ENCODE measurements at regions not wholly inside any gene's neighbourhood (a gene's known extent, or its start where the extent isn't known, plus 50 kb on each side); places are given as distances from the start of the nearest gene placed in this dataset.

GRCh38 chr7:131090188-131090587, 237.5 kb upstream of the MKLN1 start:
- Histone ChIP-seq H2BK120ac (ENCODE audit: insufficient read depth, low read length, poor library complexity) (no peak overlapping the region), H3K36me3 (ENCODE audit: control insufficient read depth in 1 of 2, insufficient read depth in 2 of 2, low read length in 2 of 2) (no peaks in the 10 kb centered on the region)
- no CpG with 5 or more reads among the region's 2 CpGs for WGBS (ENCODE audit: extremely low coverage, insufficient coverage, insufficient read length)

GRCh38 chr7:131090886-131091692, 236.6 kb upstream of the MKLN1 start:
- H3K27me3 ChIP-seq (ENCODE audit: insufficient read depth, low read length), result no peaks in the 10 kb centered on the region
- no peak overlapping the region for H4K8ac ChIP-seq (ENCODE audit: low read depth, low read length)
- no peaks in the 10 kb centered on the region for H3K36me3 ChIP-seq (ENCODE audit: control insufficient read depth in 1 of 2, insufficient read depth in 2 of 2, low read length in 2 of 2)
- H3K14ac ChIP-seq (ENCODE audit: low read length), result no peak overlapping the region
- H3K4ac ChIP-seq (ENCODE audit: low read depth, low read length), result no peak overlapping the region
- no peaks in the 10 kb centered on the region for H3K79me2 ChIP-seq (ENCODE audit: control insufficient read depth, insufficient read depth, low read length, poor library complexity)
- H3K9ac ChIP-seq (ENCODE audit: low read length), result no peak overlapping the region
- peaks cover 4% of the 10 kb centered on the region for H3K79me1 ChIP-seq (ENCODE audit: low read length)
- no peak overlapping the region for H3K4me3 ChIP-seq (ENCODE audit: low read depth, low read length)
- no peak overlapping the region for H2BK12ac ChIP-seq (ENCODE audit: low read length)
- no peak overlapping the region for H3K4me2 ChIP-seq (ENCODE audit: low read length)
- DNase-seq, result no peak
- H2BK5ac ChIP-seq (ENCODE audit: low read depth, low read length, poor library complexity), result no peak overlapping the region
- H3K27ac ChIP-seq (ENCODE audit: low read depth, low read length), result peak overlapping the region; percentile 61
- no peak overlapping the region for H2AFZ ChIP-seq (ENCODE audit: insufficient read depth, low read length, poor library complexity)
- no peak overlapping the region for H2AK5ac ChIP-seq (ENCODE audit: low read length)
- no CpG with 5 or more reads among the region's 7 CpGs for WGBS (ENCODE audit: extremely low coverage, insufficient coverage, insufficient read length)
- no peak overlapping the region for H2BK120ac ChIP-seq (ENCODE audit: insufficient read depth, low read length, poor library complexity)
- H3K18ac ChIP-seq (ENCODE audit: low read length), result no peak overlapping the region
- H3K4me1 ChIP-seq (ENCODE audit: control insufficient read depth in 1 of 2, insufficient read depth in 2 of 2, low read length in 2 of 2), result peaks cover 3 to 10% of the 10 kb centered on the region in 2 experiments
- no peak overlapping the region for H4K91ac ChIP-seq (ENCODE audit: low read depth, low read length)
- no peak overlapping the region for H4K12ac ChIP-seq (ENCODE audit: low read depth, low read length)
- no peaks in the 10 kb centered on the region for H3K9me3 ChIP-seq (ENCODE audit: insufficient read depth, low read depth, low read length)
- H3K23ac ChIP-seq (ENCODE audit: low read length), result no peak overlapping the region

More at GRCh38 chr7:131090188-131090587, 237.5 kb upstream of the MKLN1 start:
- DNase-seq, result no peak
- no peak overlapping the region for H2AK5ac ChIP-seq (ENCODE audit: low read length)
- H3K14ac ChIP-seq (ENCODE audit: low read length), result no peak overlapping the region
- H3K23ac ChIP-seq (ENCODE audit: low read length), result no peak overlapping the region
- H3K4me3 ChIP-seq (ENCODE audit: low read depth, low read length), result no peak overlapping the region
- H4K8ac ChIP-seq (ENCODE audit: low read depth, low read length), result no peak overlapping the region
- no peaks in the 10 kb centered on the region for H3K27me3 ChIP-seq (ENCODE audit: insufficient read depth, low read length)
- no peak overlapping the region for H2BK12ac ChIP-seq (ENCODE audit: low read length)
- H3K79me1 ChIP-seq (ENCODE audit: low read length), result peaks cover 4% of the 10 kb centered on the region
- H4K12ac ChIP-seq (ENCODE audit: low read depth, low read length), result no peak overlapping the region
- H2AFZ ChIP-seq (ENCODE audit: insufficient read depth, low read length, poor library complexity), result no peak overlapping the region
- no peak overlapping the region for H2BK5ac ChIP-seq (ENCODE audit: low read depth, low read length, poor library complexity)
- H3K27ac ChIP-seq (ENCODE audit: low read depth, low read length), result no peak overlapping the region
- no peak overlapping the region for H4K91ac ChIP-seq (ENCODE audit: low read depth, low read length)
- H3K79me2 ChIP-seq (ENCODE audit: control insufficient read depth, insufficient read depth, low read length, poor library complexity), result no peaks in the 10 kb centered on the region
- H3K4me2 ChIP-seq (ENCODE audit: low read length), result no peak overlapping the region
- no peaks in the 10 kb centered on the region for H3K9me3 ChIP-seq (ENCODE audit: insufficient read depth, low read depth, low read length)
- peaks cover 3 to 10% of the 10 kb centered on the region in 2 experiments for H3K4me1 ChIP-seq (ENCODE audit: control insufficient read depth in 1 of 2, insufficient read depth in 2 of 2, low read length in 2 of 2)
- no peak overlapping the region for H3K18ac ChIP-seq (ENCODE audit: low read length)
- H3K4ac ChIP-seq (ENCODE audit: low read depth, low read length), result no peak overlapping the region
- H3K9ac ChIP-seq (ENCODE audit: low read length), result no peak overlapping the region

- Histone ChIP-seq H3K4me3 (ENCODE audit: low read depth, low read length) (no peak overlapping the region), H3K9me3 (ENCODE audit: insufficient read depth, low read depth, low read length) (no peaks in the 10 kb centered on the region), H3K27me3 (ENCODE audit: insufficient read depth, low read length) (no peaks in the 10 kb centered on the region), H3K14ac (ENCODE audit: low read length) (no peak overlapping the region), H2BK12ac (ENCODE audit: low read length) (no peak overlapping the region), H2AFZ (ENCODE audit: insufficient read depth, low read length, poor library complexity) (no peak overlapping the region), H3K27ac (ENCODE audit: low read depth, low read length) (no peak overlapping the region), H3K4me2 (ENCODE audit: low read length) (no peak overlapping the region), H4K8ac (ENCODE audit: low read depth, low read length) (no peak overlapping the region), H4K12ac (ENCODE audit: low read depth, low read length) (no peak overlapping the region), H3K23ac (ENCODE audit: low read length) (no peak overlapping the region), H2BK120ac (ENCODE audit: insufficient read depth, low read length, poor library complexity) (no peak overlapping the region), H3K9ac (ENCODE audit: low read length) (no peak overlapping the region), H2AK5ac (ENCODE audit: low read length) (no peak overlapping the region), H3K4me1 (ENCODE audit: control insufficient read depth in 1 of 2, insufficient read depth in 2 of 2, low read length in 2 of 2) (peaks cover 3 to 8% of the 10 kb centered on the region in 2 experiments), H3K4ac (ENCODE audit: low read depth, low read length) (no peak overlapping the region), H2BK5ac (ENCODE audit: low read depth, low read length, poor library complexity) (no peak overlapping the region), H3K79me2 (ENCODE audit: control insufficient read depth, insufficient read depth, low read length, poor library complexity) (no peaks in the 10 kb centered on the region), H3K18ac (ENCODE audit: low read length) (no peak overlapping the region), H4K91ac (ENCODE audit: low read depth, low read length) (no peak overlapping the region), H3K36me3 (ENCODE audit: control insufficient read depth in 1 of 2, insufficient read depth in 2 of 2, low read length in 2 of 2) (no peaks in the 10 kb centered on the region), H3K79me1 (ENCODE audit: low read length) (peaks cover 4% of the 10 kb centered on the region)
- WGBS (ENCODE audit: extremely low coverage, insufficient coverage, insufficient read length), result no CpG with 5 or more reads among the region's 11 CpGs
- no peak for DNase-seq
Observed at GRCh38 chr7:131094685-131095084, 233.0 kb upstream of the MKLN1 start.

GRCh38 chr7:131095346-131095745, 232.3 kb upstream of the MKLN1 start:
- Histone ChIP-seq H3K18ac (ENCODE audit: low read length) (no peak overlapping the region), H2AFZ (ENCODE audit: insufficient read depth, low read length, poor library complexity) (no peak overlapping the region), H3K79me2 (ENCODE audit: control insufficient read depth, insufficient read depth, low read length, poor library complexity) (no peaks in the 10 kb centered on the region), H2BK120ac (ENCODE audit: insufficient read depth, low read length, poor library complexity) (no peak overlapping the region), H3K27ac (ENCODE audit: low read depth, low read length) (no peak overlapping the region), H3K79me1 (ENCODE audit: low read length) (peaks cover 4% of the 10 kb centered on the region), H3K36me3 (ENCODE audit: control insufficient read depth in 1 of 2, insufficient read depth in 2 of 2, low read length in 2 of 2) (no peaks in the 10 kb centered on the region), H4K12ac (ENCODE audit: low read depth, low read length) (no peak overlapping the region), H4K8ac (ENCODE audit: low read depth, low read length) (no peak overlapping the region), H3K4me2 (ENCODE audit: low read length) (no peak overlapping the region), H3K9me3 (ENCODE audit: insufficient read depth, low read depth, low read length) (no peaks in the 10 kb centered on the region), H3K27me3 (ENCODE audit: insufficient read depth, low read length) (no peaks in the 10 kb centered on the region), H2BK5ac (ENCODE audit: low read depth, low read length, poor library complexity) (no peak overlapping the region), H3K14ac (ENCODE audit: low read length) (no peak overlapping the region), H4K91ac (ENCODE audit: low read depth, low read length) (no peak overlapping the region), H3K9ac (ENCODE audit: low read length) (no peak overlapping the region), H3K23ac (ENCODE audit: low read length) (no peak overlapping the region), H3K4me1 (ENCODE audit: control insufficient read depth in 1 of 2, insufficient read depth in 2 of 2, low read length in 2 of 2) (peaks cover 3 to 8% of the 10 kb centered on the region in 2 experiments), H3K4ac (ENCODE audit: low read depth, low read length) (no peak overlapping the region), H2AK5ac (ENCODE audit: low read length) (no peak overlapping the region), H2BK12ac (ENCODE audit: low read length) (no peak overlapping the region), H3K4me3 (ENCODE audit: low read depth, low read length) (no peak overlapping the region)
- WGBS (ENCODE audit: extremely low coverage, insufficient coverage, insufficient read length), result no CpG with 5 or more reads among the region's 7 CpGs
- no peak for DNase-seq

Data from trophoblast cell (in vitro differentiated cells and primary cell).